ENCODE measurements at regions not wholly inside any gene's neighbourhood (a gene's known extent, or its start where the extent isn't known, plus 50 kb on each side); places are given as distances from the start of the nearest gene placed in this dataset.
"Not testable (repeated sequence)": the region's sequence is repeated elsewhere in the genome, so short reads cannot be mapped to it uniquely, and the experiment has no call there.

DNA sequence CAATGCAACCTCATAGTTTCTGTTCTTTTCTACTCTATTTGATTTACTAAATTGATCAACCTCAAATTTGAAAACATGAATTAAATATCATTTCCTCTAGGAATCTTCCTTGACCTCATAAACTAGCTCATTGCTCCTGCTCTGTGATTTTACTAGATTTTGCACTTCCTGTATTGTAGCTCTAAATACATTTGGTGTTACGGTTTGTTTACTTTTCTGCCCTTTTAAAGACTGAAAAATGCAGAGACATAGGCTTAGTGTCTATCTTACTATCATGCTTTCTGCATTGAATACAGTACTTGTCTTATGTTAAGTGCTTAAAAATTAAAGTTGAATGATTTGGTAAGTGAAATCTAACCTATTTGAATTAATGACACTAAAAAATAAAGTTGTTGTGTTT, 412.1 kb downstream of the CCER1 start:
- TF ChIP-seq POLR2A (IDR thresholded peaks at IDR 0.05) = not testable (repeated sequence)
- TF ChIP-seq, protein P1, sequence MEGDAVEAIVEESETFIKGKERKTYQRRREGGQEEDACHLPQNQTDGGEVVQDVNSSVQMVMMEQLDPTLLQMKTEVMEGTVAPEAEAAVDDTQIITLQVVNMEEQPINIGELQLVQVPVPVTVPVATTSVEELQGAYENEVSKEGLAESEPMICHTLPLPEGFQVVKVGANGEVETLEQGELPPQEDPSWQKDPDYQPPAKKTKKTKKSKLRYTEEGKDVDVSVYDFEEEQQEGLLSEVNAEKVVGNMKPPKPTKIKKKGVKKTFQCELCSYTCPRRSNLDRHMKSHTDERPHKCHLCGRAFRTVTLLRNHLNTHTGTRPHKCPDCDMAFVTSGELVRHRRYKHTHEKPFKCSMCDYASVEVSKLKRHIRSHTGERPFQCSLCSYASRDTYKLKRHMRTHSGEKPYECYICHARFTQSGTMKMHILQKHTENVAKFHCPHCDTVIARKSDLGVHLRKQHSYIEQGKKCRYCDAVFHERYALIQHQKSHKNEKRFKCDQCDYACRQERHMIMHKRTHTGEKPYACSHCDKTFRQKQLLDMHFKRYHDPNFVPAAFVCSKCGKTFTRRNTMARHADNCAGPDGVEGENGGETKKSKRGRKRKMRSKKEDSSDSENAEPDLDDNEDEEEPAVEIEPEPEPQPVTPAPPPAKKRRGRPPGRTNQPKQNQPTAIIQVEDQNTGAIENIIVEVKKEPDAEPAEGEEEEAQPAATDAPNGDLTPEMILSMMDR (IDR thresholded peaks at IDR 0.05) = not testable (repeated sequence)

Data from heart left ventricle (tissue), 13 donors.